Chondrocyte (in vitro differentiated cells): ENCODE measurements at regions not wholly inside any gene's neighbourhood (a gene's known extent, or its start where the extent isn't known, plus 50 kb on each side); places are given as distances from the start of the nearest gene placed in this dataset.

Experiments
- DNase-seq: peaks from one replicate; pipeline ENCODE4 v3.0.0; 2021; ENCODE audit warnings: mixed read lengths, low spot score
- H3K27ac Mint-ChIP-seq: one replicate; pipeline ENCODE4 v1.8.0; 2021; ENCODE audit warnings: mild to moderate bottlenecking, moderate library complexity, mixed read lengths; ENCODE audit not compliant: unreplicated experiment
- H3K27me3 Mint-ChIP-seq: 2 replicates; pipeline ENCODE4 v1.8.0; 2021; ENCODE audit warnings: low read depth, mixed read lengths
- H3K36me3 Mint-ChIP-seq: 2 replicates; pipeline ENCODE4 v1.8.0; 2021; ENCODE audit warnings: low read depth, mixed read lengths
- H3K4me1 Mint-ChIP-seq: 2 replicates; pipeline ENCODE4 v1.8.0; 2021; ENCODE audit warnings: low read depth, mild to moderate bottlenecking, mixed read lengths
- H3K4me3 Mint-ChIP-seq: one replicate; pipeline ENCODE4 v1.8.0; 2021; ENCODE audit warnings: mild to moderate bottlenecking, moderate library complexity, mixed read lengths; ENCODE audit not compliant: unreplicated experiment
- H3K9me3 Mint-ChIP-seq: 2 replicates; pipeline ENCODE4 v1.8.0; 2021; ENCODE audit warnings: low read depth, mixed read lengths
- TF ChIP-seq, protein P1 (sequence below): fragments of 200-600 bp; sonication (generic); IDR thresholded peaks from 2 replicates; pipeline ENCODE4 v1.5.0; 2021; ENCODE audit warnings: antibody characterized with exemption, mild to moderate bottlenecking, moderate library complexity

DNA sequence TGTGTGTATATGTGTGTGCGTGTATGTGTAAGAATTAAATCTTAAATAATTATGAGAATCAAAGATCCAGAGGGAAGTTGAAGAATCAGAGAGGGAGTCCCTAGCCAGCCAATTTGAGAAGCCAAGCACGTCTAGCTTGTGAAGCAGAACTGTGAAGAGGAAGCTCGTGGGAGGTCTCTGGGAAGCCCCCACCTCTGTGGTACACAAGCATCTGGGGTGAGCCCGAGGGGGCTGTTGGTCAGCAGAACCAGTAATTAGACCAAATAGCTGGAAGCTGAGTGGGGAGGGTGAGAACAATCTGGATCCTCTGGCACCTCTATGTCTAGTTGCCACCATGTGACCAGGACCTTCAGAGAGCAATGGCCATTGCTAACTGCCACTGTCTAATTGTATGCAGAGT is 162.7 kb upstream of the ADRA1D start:
- no peak overlapping the region for H3K4me3 Mint-ChIP-seq
- no peak overlapping the region for H3K27ac Mint-ChIP-seq
- H3K4me1 Mint-ChIP-seq, result no peaks in the 10 kb centered on the region
- no peaks in the 10 kb centered on the region for H3K9me3 Mint-ChIP-seq
- H3K27me3 Mint-ChIP-seq, result peaks cover 8% of the 10 kb centered on the region
- TF ChIP-seq, protein P1, sequence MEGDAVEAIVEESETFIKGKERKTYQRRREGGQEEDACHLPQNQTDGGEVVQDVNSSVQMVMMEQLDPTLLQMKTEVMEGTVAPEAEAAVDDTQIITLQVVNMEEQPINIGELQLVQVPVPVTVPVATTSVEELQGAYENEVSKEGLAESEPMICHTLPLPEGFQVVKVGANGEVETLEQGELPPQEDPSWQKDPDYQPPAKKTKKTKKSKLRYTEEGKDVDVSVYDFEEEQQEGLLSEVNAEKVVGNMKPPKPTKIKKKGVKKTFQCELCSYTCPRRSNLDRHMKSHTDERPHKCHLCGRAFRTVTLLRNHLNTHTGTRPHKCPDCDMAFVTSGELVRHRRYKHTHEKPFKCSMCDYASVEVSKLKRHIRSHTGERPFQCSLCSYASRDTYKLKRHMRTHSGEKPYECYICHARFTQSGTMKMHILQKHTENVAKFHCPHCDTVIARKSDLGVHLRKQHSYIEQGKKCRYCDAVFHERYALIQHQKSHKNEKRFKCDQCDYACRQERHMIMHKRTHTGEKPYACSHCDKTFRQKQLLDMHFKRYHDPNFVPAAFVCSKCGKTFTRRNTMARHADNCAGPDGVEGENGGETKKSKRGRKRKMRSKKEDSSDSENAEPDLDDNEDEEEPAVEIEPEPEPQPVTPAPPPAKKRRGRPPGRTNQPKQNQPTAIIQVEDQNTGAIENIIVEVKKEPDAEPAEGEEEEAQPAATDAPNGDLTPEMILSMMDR, result no peak
- no peak for DNase-seq
- H3K36me3 Mint-ChIP-seq, result no peaks in the 10 kb centered on the region

DNA sequence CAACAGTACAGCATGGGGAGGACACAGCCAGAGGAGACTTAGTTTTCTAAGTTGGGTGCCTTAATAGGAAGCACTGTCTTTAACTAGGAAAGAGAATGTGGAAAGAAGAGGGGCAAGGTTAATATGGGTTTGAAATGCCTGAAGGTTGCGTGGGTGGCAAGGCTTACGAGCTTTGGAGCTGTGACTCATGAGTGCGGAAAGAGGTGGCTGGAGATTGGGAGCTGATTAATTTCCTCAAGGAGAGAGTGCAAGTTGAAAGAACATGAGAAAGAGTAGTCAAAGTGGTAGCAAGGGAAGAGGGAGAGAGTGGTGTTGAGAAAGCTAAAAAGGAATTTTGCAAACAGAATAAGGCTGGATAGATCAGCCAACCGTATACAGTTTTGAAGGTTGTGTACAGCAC is 157.5 kb upstream of the ADRA1D start:
- Mint-ChIP-seq H3K4me1 (no peaks in the 10 kb centered on the region), H3K36me3 (no peaks in the 10 kb centered on the region), H3K27ac (no peak overlapping the region), H3K27me3 (peaks cover 26% of the 10 kb centered on the region), H3K4me3 (no peak overlapping the region), H3K9me3 (no peaks in the 10 kb centered on the region)
- no peak for DNase-seq
- TF ChIP-seq, protein P1, result no peak

DNA sequence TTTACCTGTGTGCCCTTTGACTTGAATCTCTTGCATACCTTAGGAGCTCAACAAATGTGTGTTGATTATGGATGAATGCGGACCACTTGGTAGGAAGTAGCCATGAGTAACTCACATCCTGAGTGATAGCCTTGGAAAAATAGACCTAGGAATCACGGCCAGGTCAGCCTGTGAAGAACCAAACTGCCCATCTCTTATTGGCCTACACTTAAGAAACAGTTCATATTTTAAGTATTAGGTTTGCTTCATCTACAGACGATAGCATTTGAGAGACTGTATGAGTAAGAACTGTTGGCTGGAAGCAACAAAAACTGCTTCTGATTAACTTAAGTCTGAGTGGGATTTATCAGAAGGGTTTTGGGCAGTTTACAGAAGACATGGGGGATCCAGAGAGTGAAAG is 152.5 kb upstream of the ADRA1D start:
- DNase-seq, result no peak
- Mint-ChIP-seq H3K27ac (no peak overlapping the region), H3K27me3 (peaks cover 38% of the 10 kb centered on the region), H3K4me1 (no peaks in the 10 kb centered on the region), H3K4me3 (no peak overlapping the region), H3K9me3 (peaks cover 15% of the 10 kb centered on the region), H3K36me3 (no peaks in the 10 kb centered on the region)
- TF ChIP-seq, protein P1, result no peak

DNA sequence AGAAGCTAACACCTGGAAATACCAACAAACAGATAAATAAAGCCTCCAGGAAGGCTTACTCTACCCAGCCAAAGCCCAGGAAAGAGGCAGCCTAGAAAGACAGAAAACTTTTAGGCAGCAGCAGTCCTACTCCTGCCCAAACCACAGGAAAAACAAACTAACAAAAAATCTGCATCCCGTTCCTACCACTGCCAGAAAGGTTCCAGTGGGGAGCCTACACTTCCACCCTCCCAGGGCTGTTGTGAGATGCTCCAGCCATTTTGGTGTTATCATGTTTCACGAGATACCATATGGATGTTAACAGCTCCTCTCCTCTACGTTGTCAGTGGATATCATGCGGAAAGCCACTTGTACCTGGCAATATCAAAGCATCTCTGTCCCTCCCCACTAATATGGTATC is 135.9 kb upstream of the ADRA1D start:
- H3K27me3 Mint-ChIP-seq, result peaks cover 40% of the 10 kb centered on the region
- H3K9me3 Mint-ChIP-seq, result peaks cover 3% of the 10 kb centered on the region
- no peak for DNase-seq
- H3K27ac Mint-ChIP-seq, result no peak overlapping the region
- no peak overlapping the region for H3K4me3 Mint-ChIP-seq
- H3K36me3 Mint-ChIP-seq, result no peaks in the 10 kb centered on the region
- TF ChIP-seq, protein P1, result no peak
- H3K4me1 Mint-ChIP-seq, result no peaks in the 10 kb centered on the region

DNA sequence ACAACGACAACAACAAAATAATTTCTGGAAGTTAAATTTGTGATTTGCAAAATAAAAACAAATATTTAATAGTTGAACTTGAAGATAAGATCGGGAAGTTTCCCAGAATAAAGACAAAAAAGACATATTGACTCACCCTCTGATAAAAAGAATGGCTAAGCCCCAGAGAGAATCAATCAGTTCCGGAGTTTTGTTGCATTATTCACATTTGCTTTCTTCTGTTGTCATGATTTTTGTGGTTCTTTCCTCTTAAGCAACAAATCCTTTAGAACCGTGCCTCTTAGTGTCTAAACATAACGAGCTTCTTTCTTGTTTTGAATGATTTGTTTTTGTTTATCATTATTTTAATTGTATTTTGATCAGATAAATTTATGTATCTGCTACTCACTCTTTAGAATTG is 134.9 kb upstream of the ADRA1D start:
- DNase-seq, result no peak
- H3K9me3 Mint-ChIP-seq, result peaks cover 3% of the 10 kb centered on the region
- H3K36me3 Mint-ChIP-seq, result no peaks in the 10 kb centered on the region
- H3K27ac Mint-ChIP-seq, result no peak overlapping the region
- no peaks in the 10 kb centered on the region for H3K4me1 Mint-ChIP-seq
- H3K27me3 Mint-ChIP-seq, result peaks cover 45% of the 10 kb centered on the region
- TF ChIP-seq, protein P1, result no peak
- no peak overlapping the region for H3K4me3 Mint-ChIP-seq
